GM04504 (cell line): ENCODE measurements at regions not wholly inside any gene's neighbourhood (a gene's known extent, or its start where the extent isn't known, plus 50 kb on each side); places are given as distances from the start of the nearest gene placed in this dataset.

Experiments
- DNase-seq: peaks from one replicate; pipeline ENCODE4 v3.0.0-alpha.2; 2012; ENCODE audit warnings: low read depth

- DNase-seq, result no peak
Measured at GRCh38 chr1:63200676-63201075, 121.7 kb upstream of the FOXD3 start.

GRCh38 chr1:63203641-63204040 is 118.7 kb upstream of the FOXD3 start:
- DNase-seq, result no peak

- no peak for DNase-seq
Measured at GRCh38 chr1:63205776-63206175, 116.6 kb upstream of the FOXD3 start.

DNA sequence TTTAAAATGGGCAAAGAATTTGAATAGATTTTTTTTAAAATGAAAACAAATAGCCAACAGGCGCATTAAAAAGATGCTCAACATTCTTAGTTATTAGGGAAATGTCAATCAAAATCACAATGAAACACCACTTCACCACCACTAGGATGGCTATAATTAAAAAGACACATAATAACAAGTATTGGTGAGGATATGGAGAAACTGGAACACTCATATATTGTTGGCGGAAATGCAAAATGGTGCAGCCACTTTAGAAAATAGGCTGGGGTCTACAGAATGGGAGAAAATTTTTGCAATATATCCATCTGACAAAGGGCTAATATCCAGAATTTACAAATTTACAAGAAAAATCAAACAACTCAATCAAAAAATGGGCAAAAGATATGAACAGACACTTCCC is 107.8 kb upstream of the FOXD3 start:
- DNase-seq, result no peak

DNA sequence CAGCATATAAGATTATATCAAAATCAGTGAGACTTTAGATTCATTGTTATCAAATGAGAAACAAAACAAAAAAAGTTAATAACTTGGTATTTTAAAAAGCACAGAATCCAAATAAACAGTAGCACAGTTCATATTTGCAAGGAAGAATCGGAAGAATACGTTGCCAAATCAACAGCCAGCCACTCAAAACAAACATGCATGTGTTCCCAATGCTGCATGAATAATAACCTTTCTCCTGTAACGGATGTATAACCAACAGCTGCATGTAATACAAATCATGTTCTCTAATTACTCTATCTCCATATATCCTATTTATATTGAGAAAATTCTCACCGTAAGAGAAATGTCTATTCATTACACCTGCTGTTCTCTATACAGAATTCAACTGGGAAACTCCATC is 98.9 kb upstream of the FOXD3 start:
- DNase-seq, result no peak

GRCh38 chr1:63230722-63231121 is 91.6 kb upstream of the FOXD3 start:
- no peak for DNase-seq

- DNase-seq, result no peak
Measured at GRCh38 chr1:63238721-63239120, 83.6 kb upstream of the FOXD3 start.

DNA sequence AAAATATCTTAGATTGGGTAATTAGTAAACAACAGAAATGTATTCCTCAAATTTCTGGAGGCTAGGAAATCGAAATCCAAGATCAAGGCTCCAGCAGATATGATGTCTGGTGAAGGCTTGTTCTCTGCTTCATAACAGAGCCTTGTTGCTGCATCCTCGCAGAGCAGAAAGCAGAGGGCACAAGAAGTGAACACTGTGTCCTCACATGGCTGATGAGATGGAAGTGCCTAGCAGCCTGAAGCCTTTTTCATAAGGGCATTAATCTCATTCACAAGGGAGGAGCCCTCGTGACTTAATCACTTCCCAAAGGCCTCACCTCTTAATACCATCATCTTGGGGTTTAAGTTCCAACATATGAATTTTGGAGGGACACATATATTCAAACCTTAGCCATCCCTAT is 77.2 kb upstream of the FOXD3 start:
- DNase-seq, result no peak

- no peak for DNase-seq
Measured at GRCh38 chr1:63248216-63248615, 74.2 kb upstream of the FOXD3 start.

DNA sequence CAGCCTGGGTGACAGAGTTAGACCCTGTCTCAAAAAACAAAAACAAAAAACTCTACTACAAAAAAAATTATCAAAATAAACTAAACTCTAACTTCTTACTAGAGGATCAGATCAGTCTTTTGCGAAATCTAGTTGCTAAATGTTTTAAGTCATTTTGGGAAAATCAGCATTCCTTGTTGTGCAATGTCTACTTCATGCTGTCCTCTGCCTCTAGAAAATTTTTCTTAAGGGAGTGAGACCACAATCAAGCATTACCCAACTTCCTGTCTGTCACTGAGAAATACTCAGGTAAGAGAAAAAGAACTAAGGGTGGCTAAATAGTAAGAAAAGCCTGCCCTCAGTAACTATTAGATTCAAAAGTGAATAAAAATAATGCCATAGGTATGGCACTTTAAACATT is 67.2 kb upstream of the FOXD3 start:
- DNase-seq, result no peak

DNA sequence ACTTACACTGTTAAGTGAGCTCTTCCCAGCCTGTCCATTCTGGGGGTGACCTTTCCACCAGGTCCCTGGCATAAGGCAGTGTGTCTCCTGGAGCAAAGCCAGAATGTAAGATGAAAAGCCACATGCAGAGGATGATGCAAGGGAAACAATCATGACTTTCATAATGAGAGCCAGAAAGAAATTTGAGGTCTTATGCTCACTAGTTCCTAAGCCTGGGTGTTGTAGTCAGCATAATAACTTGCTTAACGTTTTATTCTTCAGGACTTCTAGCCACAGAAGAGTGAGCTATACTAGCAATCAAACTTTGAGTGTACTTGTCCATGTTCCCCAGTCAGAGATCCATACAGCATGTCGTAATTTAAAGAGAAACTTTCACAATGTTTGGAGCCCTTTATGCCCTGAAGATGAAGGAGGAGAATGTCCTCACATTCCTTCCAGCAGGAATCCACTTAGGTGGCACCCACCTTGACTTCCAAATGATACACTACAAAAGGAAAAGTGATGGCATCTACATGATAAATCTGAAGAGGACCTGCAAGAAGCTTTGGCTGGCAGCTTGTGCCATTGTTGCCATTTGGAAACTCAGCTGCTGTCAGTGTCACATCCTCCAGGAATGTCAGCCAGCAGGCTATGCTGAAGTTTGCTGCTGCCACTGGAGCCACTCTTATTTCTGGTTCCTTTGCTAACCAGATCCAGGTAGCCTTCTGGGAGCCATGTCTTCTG is 60.5 kb upstream of the FOXD3 start:
- DNase-seq, result no peak

DNA sequence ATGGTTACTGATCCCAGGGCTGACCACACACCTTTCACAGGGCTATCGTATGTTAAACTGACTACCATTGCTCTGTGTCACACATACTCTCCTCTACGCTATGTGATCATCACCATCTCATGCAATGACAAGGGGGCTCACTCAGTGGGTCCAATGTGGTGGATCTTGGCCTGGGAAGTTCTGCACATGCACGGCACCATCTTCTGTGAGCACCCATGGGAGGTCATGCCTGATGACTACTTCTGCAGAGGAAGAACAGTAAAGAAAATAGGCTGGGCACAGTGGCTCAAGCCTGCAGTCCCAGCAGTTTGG is 60.0 kb upstream of the FOXD3 start:
- no peak for DNase-seq

- no peak for DNase-seq
Measured at GRCh38 chr1:63264161-63264560, 58.2 kb upstream of the FOXD3 start.

DNA sequence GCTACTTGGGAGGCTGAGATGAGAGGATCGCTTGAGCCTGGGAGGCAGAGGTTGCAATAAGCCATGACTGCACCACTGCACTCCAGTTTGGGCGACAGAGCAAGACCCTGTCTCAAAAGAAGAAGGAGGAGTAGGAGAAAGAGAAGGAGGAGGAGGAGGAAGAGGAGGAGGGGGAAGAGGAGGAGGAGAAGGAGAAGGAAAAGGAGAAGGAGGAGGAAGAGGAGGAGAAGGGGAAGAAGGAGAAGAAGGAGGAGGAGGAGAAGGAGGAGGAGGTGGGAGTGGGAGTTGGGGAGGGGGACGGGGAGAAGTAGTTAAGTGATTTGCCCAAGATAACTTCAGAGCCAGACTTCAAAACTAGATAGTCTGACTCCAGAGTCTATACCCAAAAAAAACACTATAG is 55.5 kb upstream of the FOXD3 start:
- DNase-seq, result no peak

DNA sequence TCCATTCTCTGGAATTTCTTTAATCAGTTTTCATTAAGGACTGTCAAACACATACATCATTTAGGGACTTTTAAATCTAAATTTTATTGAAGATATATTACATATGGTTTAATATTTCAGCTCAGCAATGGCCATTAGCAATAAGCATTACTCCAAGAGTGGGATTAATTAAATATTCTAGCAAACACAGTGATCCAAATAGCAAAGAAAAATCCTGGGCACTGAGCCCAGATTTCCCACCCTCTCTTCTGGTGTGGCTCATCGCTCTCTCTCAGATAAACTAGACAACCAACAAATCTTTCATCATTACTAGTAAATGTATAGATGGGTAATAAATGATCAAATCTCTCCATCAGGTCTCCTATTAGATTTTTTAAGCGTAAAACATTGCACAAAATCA is 53.5 kb upstream of the FOXD3 start:
- no peak for DNase-seq

DNA sequence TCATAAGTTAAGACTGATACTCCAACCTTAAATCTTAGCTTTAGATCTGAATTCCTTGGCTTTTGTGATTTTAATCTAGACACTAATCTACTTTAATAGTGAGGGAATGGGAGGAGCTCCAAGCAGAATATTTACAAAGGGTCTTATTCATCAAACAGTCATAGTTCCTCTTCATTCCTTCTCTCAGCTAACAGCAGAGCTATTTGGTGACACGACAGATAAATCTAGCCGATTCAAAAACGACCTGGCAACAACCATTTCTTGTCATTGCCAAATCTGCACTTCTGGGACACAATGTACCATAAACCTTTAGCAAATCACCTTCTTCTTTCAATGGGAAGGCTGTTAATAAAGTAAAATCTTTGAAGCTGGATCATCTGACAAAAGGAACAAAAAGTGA is 52.8 kb upstream of the FOXD3 start:
- DNase-seq, result no peak
